GM18951 (cell line): ENCODE measurements at regions not wholly inside any gene's neighbourhood (a gene's known extent, or its start where the extent isn't known, plus 50 kb on each side); places are given as distances from the start of the nearest gene placed in this dataset.

ENCODE experiments used
- POLR2A ChIP-seq: IDR thresholded peaks from 4 replicates; pipeline ENCODE4 v1.6.1; 2011; ENCODE audit warnings: mild to moderate bottlenecking; ENCODE audit not compliant: insufficient read length, insufficient read depth; ENCODE audit errors: extremely low read depth
- in situ Hi-C: fragments of 300-500 bp; cut with MboI; formaldehyde crosslinking; loops from one replicate; pipeline ENCODE4 v1.12.0; 2022; ENCODE audit warnings: low sequenced_read_pairs, mixed read lengths, inconsistent platforms; ENCODE audit not compliant: unreplicated experiment

DNA sequence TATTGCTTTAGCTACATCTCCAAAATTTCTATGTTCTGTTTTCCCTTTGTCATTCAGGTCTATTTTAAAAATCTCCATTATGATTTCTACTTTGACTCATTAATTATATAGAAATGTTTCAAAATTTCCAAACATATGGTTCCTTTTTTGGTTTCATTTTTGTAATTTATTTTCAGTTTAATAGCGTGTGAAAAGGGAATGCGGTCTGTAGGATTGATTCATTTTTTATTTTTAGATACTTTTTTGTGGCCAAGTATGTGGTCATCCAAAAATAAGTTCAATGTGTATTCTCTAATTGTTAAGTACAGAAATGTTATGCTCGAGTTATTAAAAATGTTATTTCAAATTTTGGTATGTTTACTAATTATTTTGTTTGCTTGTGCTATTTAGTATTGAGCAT lies 72.5 kb upstream of the ANKRD1 start:
- in situ Hi-C loops, result no loop called here
- no peak for TF ChIP-seq POLR2A

DNA sequence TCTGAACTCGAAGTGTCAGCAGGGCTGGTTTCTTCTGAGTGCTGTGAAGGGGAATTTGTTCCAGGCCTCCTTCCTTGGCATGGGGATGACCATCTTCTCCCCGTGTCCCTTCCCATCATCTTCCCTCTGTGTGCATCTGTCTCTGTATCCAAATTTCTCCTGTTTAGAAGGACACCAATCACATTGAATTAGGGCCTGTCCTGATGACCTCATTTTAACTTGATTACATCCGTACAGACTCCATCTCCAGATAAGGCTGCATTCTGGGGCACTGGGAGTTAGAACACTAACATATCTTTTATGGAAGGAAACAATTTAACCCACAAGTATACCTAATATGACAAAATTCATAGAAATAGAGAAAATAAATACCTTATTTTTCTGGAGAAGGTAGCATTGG lies 76.8 kb upstream of the ANKRD1 start:
- TF ChIP-seq POLR2A, result no peak
- in situ Hi-C loops, result no loop called here

DNA sequence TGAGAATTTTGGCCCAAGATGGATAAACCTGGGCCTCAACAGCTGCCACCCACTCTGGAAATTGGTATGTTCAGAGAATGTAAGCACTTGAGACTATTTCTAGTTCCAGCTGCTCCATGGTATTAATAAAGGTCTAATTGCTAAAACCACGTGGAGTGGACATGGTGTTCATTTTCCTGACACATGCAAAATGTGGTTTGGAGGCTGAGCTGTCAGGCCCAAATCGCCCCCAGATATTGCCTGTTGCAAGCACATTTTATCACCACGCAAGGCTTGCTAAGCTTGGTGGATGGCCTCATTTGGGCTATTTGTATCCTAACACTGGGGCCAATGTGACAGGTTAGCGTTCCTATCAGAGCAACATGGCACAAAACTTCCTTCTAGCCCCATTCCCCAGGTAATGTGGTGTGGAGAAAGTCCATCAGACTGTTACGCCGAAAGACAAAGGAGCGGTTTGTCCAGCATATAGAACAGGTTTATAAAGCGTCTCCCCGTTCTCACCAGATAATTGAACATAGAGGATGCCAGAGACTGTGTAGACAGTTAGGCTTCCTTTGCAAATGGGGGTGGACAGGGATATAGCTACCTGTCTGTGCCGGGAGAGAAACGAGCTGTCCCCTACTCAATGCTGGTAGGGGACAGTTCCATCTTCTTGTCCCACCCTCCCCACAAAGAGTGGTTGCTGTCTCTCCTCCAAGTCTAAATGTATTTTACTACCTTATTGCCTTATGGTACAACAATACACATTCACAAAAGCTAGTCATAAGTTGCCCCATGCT lies 78.0 kb upstream of the ANKRD1 start:
- no peak for TF ChIP-seq POLR2A
- in situ Hi-C loops, result no loop called here

DNA sequence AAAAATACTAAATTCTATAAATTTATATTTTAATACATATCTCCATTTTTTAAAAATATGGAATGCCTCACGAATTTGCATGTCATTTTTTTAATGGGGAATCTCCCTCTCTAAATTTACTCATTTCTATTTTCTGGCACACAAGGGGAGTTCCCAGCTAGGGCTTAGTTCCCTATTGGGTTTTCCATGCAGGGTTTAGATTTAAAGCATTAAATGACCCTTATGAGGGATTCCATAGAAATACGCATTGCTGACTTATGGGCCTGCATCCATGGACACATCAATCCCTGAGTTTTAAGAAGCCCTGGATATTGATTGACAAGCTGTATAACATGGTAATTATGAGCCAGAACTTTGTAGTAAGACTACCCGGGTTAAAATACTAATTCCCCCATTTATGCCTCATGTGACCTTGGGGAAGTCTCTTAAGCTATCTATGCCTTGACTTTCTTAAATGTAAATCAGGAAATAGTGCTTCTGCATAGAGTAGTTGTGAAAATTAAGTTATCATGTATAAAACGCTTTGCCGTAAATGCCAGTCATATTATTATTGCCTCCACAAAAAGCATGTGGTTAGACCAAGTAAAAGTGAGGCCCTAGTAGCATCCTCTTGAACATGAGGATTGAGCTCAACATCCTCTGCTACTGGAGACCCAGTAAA lies 78.8 kb upstream of the ANKRD1 start:
- no peak for TF ChIP-seq POLR2A
- in situ Hi-C loops, result loop anchor here (10.0 kb wide), 1 partner anchor 255 kb away; no protein-coding TSS in a partner anchor

DNA sequence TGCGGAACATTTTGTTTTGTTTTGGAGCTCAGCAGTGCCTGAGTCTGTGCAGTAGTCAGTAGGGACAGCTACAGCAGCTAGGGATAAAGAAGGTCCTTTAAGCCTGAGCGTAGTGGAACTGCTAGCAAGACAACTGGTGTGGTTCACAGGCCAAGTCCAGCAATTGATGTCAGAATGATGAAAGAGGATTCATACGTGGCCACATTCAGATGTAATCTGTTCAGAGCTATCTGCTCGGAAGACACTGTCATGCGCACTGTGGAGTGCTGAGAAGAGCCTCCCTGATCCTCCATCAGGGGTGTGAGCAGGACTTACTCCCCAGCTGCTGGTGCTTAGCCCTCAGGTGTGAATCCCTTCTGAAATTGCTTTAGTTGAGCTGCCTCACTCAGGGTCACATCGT lies 79.6 kb upstream of the ANKRD1 start:
- in situ Hi-C loops, result loop anchor here (10.0 kb wide), 1 partner anchor 254 kb away; no protein-coding TSS in a partner anchor
- TF ChIP-seq POLR2A, result peak; percentile 15

DNA sequence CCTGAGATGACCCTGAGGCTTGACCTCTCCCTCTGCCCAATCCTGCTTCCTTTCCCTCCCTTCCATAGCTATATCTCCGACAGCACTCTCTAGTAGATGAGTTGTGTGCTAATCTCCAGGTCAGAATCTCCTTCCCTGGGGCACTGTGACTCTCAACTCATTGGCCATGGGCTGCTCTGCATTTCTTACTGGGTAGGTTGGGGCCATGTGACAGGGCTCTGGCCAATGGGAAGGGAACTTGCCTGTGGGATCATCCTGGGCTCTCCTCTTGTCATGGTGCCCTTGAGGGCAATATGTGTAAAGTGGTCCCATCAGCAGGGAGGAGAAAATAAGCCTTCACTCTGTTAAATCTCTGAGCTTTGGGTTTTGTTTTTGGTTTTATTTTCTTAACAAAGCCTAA lies 80.1 kb upstream of the ANKRD1 start:
- no peak for TF ChIP-seq POLR2A
- in situ Hi-C loops, result loop anchor here (10.0 kb wide), 1 partner anchor 254 kb away; no protein-coding TSS in a partner anchor

DNA sequence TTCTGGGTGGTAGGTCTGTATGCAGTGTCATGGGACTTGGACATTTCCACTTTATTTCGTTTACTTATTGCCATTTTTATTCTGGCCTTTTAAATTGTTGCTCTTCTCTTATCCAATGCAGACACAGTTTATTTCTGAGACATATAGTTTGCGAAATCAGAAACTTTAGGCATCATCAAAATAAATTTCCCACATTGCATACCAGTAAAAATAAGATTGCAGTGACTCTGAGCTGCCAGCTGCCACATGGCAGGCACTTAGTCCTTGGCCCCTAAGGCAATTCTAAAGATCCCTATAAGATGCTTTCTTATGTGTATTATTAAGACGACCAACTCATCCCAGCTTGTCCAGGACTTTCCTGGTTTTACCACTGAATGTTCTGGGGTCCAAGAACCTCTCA lies 81.8 kb upstream of the ANKRD1 start:
- TF ChIP-seq POLR2A, result no peak
- in situ Hi-C loops, result loop anchor here (10.0 kb wide), 1 partner anchor 252 kb away; no protein-coding TSS in a partner anchor

DNA sequence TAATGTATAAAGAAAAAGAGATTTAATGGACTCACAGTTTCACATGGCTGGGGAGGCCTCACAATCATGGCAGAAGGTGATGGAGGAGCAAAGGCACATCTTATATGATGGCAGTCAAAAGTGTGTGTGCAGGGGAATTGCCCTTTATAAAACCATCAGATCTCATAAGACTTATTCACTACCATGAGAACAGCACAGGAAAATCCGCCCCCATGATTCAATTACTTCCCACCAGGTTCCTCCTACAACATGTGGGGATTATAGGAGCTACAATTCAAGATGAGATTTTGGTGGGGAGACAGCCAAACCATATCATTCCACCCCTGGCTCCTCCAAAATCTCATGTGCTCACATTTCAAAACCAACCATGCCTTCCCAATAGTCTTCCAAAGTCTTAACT lies 82.5 kb upstream of the ANKRD1 start:
- in situ Hi-C loops, result loop anchor here (10.0 kb wide), 1 partner anchor 251 kb away; no protein-coding TSS in a partner anchor

DNA sequence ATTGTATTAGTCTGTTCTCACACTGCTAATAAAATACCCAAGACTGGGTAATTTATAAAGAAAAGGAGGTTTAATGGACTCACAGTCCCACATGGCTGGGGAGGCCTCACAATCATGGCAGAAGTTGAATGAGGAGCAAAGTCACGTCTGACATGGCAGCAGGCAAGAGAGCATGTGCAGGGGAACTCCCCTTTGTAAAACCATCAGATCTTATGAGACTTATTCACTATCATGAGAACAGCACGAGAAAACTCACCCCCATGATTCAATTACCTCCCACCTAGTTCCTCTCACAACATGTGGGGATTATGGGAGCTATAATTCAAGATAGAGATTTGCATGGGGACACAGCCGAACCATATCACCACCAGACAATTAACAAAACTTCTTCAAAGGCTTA lies 84.4 kb upstream of the ANKRD1 start:
- in situ Hi-C loops, result loop anchor here (10.0 kb wide), 1 partner anchor 250 kb away; no protein-coding TSS in a partner anchor

DNA sequence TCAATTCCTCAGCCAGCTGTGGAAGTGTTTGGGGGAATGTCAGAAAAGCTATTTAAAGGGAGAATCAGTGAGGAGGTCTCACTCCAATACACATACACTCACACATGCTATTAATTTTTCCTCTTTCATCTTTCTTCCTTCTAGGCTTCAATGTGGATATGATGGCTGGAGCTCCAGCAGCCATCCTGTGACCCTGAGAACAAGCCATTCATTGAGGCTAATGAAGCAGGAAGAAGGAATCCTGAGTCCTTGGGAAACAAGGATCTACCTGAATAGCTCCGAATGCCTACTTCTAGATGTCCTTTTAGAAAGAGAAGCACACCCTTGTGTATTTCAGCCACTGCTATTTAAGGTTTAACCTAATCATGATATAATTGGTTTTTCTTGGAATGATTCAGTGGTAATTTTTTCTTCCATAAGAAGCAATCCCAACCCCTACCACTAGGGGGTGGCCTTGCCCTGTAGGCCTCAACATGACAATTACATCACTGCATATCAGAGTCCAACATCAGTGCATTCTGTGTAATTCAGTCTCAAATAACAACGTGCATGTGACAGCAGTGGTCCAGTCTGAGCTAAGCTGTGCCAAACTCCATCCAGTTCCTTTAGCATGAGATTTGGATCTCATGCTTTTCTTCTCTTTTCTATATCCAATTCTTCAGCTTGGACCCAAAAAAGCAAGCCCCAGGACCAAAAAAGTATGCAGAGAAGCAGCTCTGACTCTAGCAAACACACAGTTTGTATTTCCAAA lies 85.3 kb upstream of the ANKRD1 start:
- no peak for TF ChIP-seq POLR2A
- in situ Hi-C loops, result loop anchor here (10.0 kb wide), 1 partner anchor 249 kb away; no protein-coding TSS in a partner anchor

DNA sequence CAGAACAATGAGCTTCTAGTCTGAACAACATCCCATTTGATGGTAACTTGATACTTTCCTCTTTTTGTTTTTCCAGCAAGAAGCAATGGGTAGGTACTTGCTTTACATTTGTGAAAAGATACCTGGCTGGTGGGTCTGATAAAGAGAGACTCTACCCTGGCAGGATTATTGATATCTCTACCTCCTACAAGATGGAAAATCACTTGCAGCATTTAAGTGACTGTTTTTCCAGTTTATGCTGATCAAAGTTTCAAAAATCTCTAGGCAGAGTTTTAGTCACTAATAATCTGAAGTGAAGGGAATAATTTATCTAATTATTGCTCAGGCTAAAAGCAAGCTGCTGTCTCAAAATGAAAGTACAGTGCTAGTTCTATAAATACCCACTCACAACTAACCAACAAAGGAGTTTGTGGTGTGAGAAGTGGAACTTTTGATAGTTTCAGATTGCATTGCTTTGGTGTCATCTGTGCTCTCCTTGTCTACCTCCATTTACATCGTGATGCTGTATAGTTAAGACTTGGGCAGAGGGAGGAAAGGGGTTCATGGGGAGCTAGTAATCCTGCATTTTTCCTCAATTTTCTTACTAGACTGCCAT lies 86.0 kb upstream of the ANKRD1 start:
- TF ChIP-seq POLR2A, result no peak
- in situ Hi-C loops, result loop anchor here (10.0 kb wide), 1 partner anchor 248 kb away; no protein-coding TSS in a partner anchor

DNA sequence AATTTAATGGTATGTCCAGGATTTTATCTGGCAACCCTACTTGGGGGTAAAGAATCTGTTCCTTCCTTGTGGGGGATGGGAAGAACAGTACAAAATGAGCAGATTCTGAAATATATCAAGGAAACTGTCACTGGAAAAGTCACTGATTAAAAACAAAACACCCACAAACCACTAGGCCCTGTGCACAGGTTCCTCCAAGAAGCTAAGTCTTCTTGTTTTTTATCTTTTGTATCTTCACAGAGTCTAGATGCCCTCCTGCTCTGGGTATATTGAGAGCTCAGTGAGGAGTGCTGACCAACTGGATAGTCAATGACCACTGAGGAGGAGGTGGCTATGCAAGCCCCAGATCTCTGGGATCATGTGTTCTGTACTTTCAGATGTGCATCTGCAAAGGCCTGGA lies 86.8 kb upstream of the ANKRD1 start:
- in situ Hi-C loops, result loop anchor here (10.0 kb wide), 1 partner anchor 247 kb away; no protein-coding TSS in a partner anchor
- TF ChIP-seq POLR2A, result no peak

DNA sequence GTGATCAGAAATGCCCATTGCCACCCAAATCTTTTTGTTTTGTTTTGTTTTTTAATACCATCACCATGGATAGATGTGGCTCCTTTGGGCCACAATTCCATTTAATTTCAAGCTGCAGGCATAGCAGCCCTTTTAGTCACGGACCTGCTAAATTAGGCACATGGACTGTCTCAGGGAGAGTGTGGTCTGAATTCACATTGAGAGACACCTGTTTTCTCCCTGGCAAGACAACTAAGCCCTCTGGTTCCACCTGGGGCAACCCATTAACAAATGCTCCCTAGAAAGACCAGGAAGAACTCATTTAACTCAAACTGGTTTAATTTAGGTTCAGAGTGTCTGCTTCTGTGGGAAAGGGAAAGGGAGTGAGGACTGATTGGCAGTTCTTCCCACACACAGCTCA lies 88.2 kb upstream of the ANKRD1 start:
- no peak for TF ChIP-seq POLR2A
- in situ Hi-C loops, result loop anchor here (10.0 kb wide), 1 partner anchor 246 kb away; no protein-coding TSS in a partner anchor
